K562 (cell line): ENCODE measurements at regions not wholly inside any gene's neighbourhood (a gene's known extent, or its start where the extent isn't known, plus 50 kb on each side); places are given as distances from the start of the nearest gene placed in this dataset.

Experiments used
- ATAC-seq: fragments of 200-7000 bp; cut with Tn5 transposase; 3 replicates; pipeline ENCODE4 v1.9.1; 2020; ENCODE audit warnings: moderate library complexity
- BruUV-seq: library from RNA; stranded (reverse); fragments of 400-500 nt; replicated peaks from 2 replicates; lab custom pipeline; 2021; lab: Mats Ljungman, UMichigan
- CTCF ChIA-PET: fragments of 300-600 bp; formaldehyde crosslinking; extraction: SDS; loops from one replicate; lab custom pipeline; 2021; ENCODE audit warnings: low intra/inter-chr PET ratio; lab: Yijun Ruan, JAX
- POLR2A ChIA-PET: fragments of 300-600, 350-650 bp; sonication (Branson Sonifier 250); formaldehyde crosslinking; extraction: SDS; loops from one replicate; lab custom pipeline; 2021; ENCODE audit warnings: antibody characterized with exemption, inconsistent platforms; lab: Yijun Ruan, JAX
- DNase-seq, 4 experiments: peaks; one replicate each; pipeline versions ENCODE4 v3.0.0 to v3.0.0-alpha.2; 2011 to 2018; ENCODE audit warnings: low spot score in 3 of 4, mixed read lengths in 3 of 4; ENCODE audit errors: extremely low read depth in 1 of 4
- FAIRE-seq: peaks from 2 replicates; lab custom pipeline; 2011; peaks lifted over from hg19 to GRCh38; lab: Jason Lieb, UNC
- H2AFZ ChIP-seq: 2 replicates; pipeline ENCODE4 v1.6.0; 2011; ENCODE audit warnings: low read depth, low read length, control low read depth, inconsistent platforms
- H3K27ac ChIP-seq: fragments of 200-600 bp; 3 replicates; pipeline ENCODE4 v1.8.0; 2011; ENCODE audit warnings: low read depth, mild to moderate bottlenecking, control low read depth, inconsistent platforms, low read length, moderate library complexity, mixed read lengths; ENCODE audit errors: extremely low read depth
- H3K27me3 ChIP-seq, 2 experiments: fragments of 300-600 bp in 1 of 2; 2 replicates in 1 of 2; 3 replicates in 1 of 2; pipeline versions ENCODE4 v1.6.0 to v1.8.0; 2011; ENCODE audit warnings: inconsistent platforms in 2 of 2, low read length in 2 of 2, mild to moderate bottlenecking in 1 of 2, mixed read lengths in 1 of 2, moderate library complexity in 1 of 2; ENCODE audit not compliant: control insufficient read depth in 2 of 2, insufficient read depth in 2 of 2
- H3K36me3 ChIP-seq: fragments of 300-600 bp; 3 replicates; pipeline ENCODE4 v1.8.0; 2011; ENCODE audit warnings: mild to moderate bottlenecking, low read length, inconsistent platforms; ENCODE audit not compliant: control insufficient read depth, insufficient read depth
- H3K4me1 ChIP-seq, 2 experiments: fragments of 200-600 bp in 1 of 2; replicated peaks in 1 of 2; 2 replicates in 1 of 2; 3 replicates in 1 of 2; pipeline versions ENCODE4 v1.5.1 to v1.8.0; 2011; ENCODE audit warnings: inconsistent platforms in 2 of 2, low read length in 2 of 2, mild to moderate bottlenecking in 1 of 2, mixed read lengths in 1 of 2, moderate library complexity in 1 of 2; ENCODE audit not compliant: control insufficient read depth in 2 of 2, insufficient read depth in 2 of 2
- H3K4me2 ChIP-seq: 2 replicates; pipeline ENCODE4 v1.6.1; 2011; ENCODE audit warnings: low read length, control low read depth, inconsistent platforms, mixed read lengths; ENCODE audit not compliant: insufficient read depth
- H3K4me3 ChIP-seq: fragments of 200-600 bp; sonication (generic), shearing (Covaris generic); 2 replicates; pipeline ENCODE4 v1.5.1; 2016; ENCODE audit warnings: control low read depth, inconsistent platforms
- H3K79me2 ChIP-seq: fragments of 200-600 bp; 3 replicates; pipeline ENCODE4 v1.8.0; 2011; ENCODE audit warnings: low read length, inconsistent platforms; ENCODE audit not compliant: control insufficient read depth, insufficient read depth
- H3K9ac ChIP-seq, 2 experiments: 2 replicates each; pipeline versions ENCODE4 v1.6.0 to v1.6.1; 2011; ENCODE audit warnings: low read depth in 2 of 2, low read length in 2 of 2, control low read depth in 1 of 2, inconsistent platforms in 1 of 2, mild to moderate bottlenecking in 1 of 2, mixed read lengths in 1 of 2; ENCODE audit not compliant: insufficient read depth in 1 of 2
- H3K9me1 ChIP-seq: one replicate; pipeline ENCODE4 v1.6.0; 2011; ENCODE audit warnings: inconsistent platforms, mild to moderate bottlenecking, low read length, moderate library complexity; ENCODE audit not compliant: control insufficient read depth, insufficient read depth
- H3K9me3 ChIP-seq: replicated peaks from 2 replicates; pipeline ENCODE4 v1.5.1; 2011; ENCODE audit warnings: low read depth, low read length, inconsistent platforms; ENCODE audit not compliant: control insufficient read depth, insufficient read depth
- H4K20me1 ChIP-seq: replicated peaks from 2 replicates; pipeline ENCODE4 v1.6.1; 2011; ENCODE audit warnings: low read length, inconsistent platforms, mixed read lengths; ENCODE audit not compliant: control insufficient read depth, insufficient read depth
- ELK1 ChIP-seq: sonication (generic); formaldehyde crosslinking; IDR thresholded peaks from 2 replicates; pipeline ENCODE4 v1.8.1; 2022; ENCODE audit warnings: missing genetic modification reagents
- MCM3 ChIP-seq: fragments of 450-650 bp; IDR thresholded peaks from 2 replicates; pipeline ENCODE4 v1.6.1; 2016
- MEF2D ChIP-seq: conservative IDR thresholded peaks from 2 replicates; pipeline ENCODE4 v1.6.1; 2016; ENCODE audit warnings: low read depth, missing genetic modification characterization, missing compliant biosample characterization
- MEIS2 ChIP-seq: fragments of 450-650 bp; IDR thresholded peaks from 2 replicates; pipeline ENCODE4 v1.6.1; 2014; ENCODE audit warnings: mild to moderate bottlenecking; ENCODE audit not compliant: partially characterized antibody
- NCOA2 ChIP-seq, 2 experiments: fragments of 450-650 bp; IDR thresholded peaks; 2 replicates each; pipeline ENCODE4 v1.6.1; 2018; ENCODE audit warnings: mild to moderate bottlenecking in 2 of 2, moderate library complexity in 1 of 2; ENCODE audit not compliant: partially characterized antibody in 2 of 2
- SPI1 ChIP-seq: IDR thresholded peaks from 2 replicates; pipeline ENCODE4 v1.6.1; 2011; ENCODE audit warnings: low read depth, low read length, control low read depth, borderline replicate concordance
- ZBTB11 ChIP-seq, 3 experiments: fragments of 200-800 bp in 1 of 3; fragments of 250-450 bp in 1 of 3; fragments of 450-650 bp in 1 of 3; sonication (Bioruptor Pico) in 1 of 3; sonication (Bioruptor generic) in 1 of 3; formaldehyde crosslinking in 1 of 3; IDR thresholded peaks; 2 replicates each; pipeline versions ENCODE4 v1.6.1 to v1.8.0; 2016 to 2022; ENCODE audit warnings: mild to moderate bottlenecking in 2 of 3, missing genetic modification characterization in 2 of 3, missing compliant biosample characterization in 1 of 3, moderate library complexity in 1 of 3
- ZNF507 ChIP-seq: conservative IDR thresholded peaks from 2 replicates; pipeline ENCODE4 v1.6.1; 2017; ENCODE audit warnings: missing genetic modification characterization, missing compliant biosample characterization
- WGBS: fragments of 100-300 bp; shearing (Covaris generic); methylation state at CpG from one replicate; pipeline ENCODE4 v1.1.6; 2016; ENCODE audit warnings: low coverage, mixed read lengths; ENCODE audit not compliant: insufficient coverage; ENCODE audit errors: missing lambda C conversion rate; 5-methylcytosine and 5-hydroxymethylcytosine counted together
- in situ Hi-C: fragments of 300-500 bp; cut with MboI; formaldehyde crosslinking; loops from 4 replicates; pipeline ENCODE4 v1.15.0; 2018; ENCODE audit warnings: inconsistent platforms, mixed read lengths
- intact Hi-C: fragments of 100-400 bp; cut with micrococcal nuclease; formaldehyde crosslinking; loops from 2 replicates; pipeline ENCODE4 v1.14.2; 2022

- H3K36me3 ChIP-seq, result no peaks in the 10 kb centered on the region
- FAIRE-seq, result no peak
- POLR2A ChIA-PET, result no interaction called here
- 0% methylated on average over 4 of the region's 4 CpGs for WGBS
- H3K9me1 ChIP-seq, result no peaks in the 10 kb centered on the region
- H3K9me3 ChIP-seq, result no peaks in the 10 kb centered on the region
- no peak overlapping the region for H3K27ac ChIP-seq
- no peak overlapping the region for H3K9ac ChIP-seq
- no peak overlapping the region for H2AFZ ChIP-seq
- in situ Hi-C loops, result no loop called here
- no peaks in the 10 kb centered on the region for H3K27me3 ChIP-seq
- H4K20me1 ChIP-seq, result no peaks in the 10 kb centered on the region
- no peak overlapping the region for H3K4me2 ChIP-seq
- no peak for DNase-seq
- no peak for TF ChIP-seq ELK1 (CRISPR knock-in tag)
- TF ChIP-seq NCOA2 (IDR thresholded peaks at IDR 0.05; ENCODE audit: partially characterized antibody in 2 of 2), result no peak
- no peak for TF ChIP-seq ZBTB11 (CRISPR knock-in tag; IDR thresholded peaks at IDR 0.05)
- TF ChIP-seq MEIS2, result no peak
- no peak for TF ChIP-seq MCM3
- TF ChIP-seq SPI1, result no peak
- TF ChIP-seq MEF2D (tag), result no peak
- no peak for TF ChIP-seq ZNF507
- no peaks in the 10 kb centered on the region for H3K4me1 ChIP-seq
- no peaks in the 10 kb centered on the region for H3K79me2 ChIP-seq
- BruUV-seq, result no TSS peak
- no peak for ATAC-seq
- intact Hi-C loops, result no loop called here
- no peak overlapping the region for H3K4me3 ChIP-seq
- CTCF ChIA-PET, result no interaction called here
Observed at GRCh38 chr17:71963791-71964190, 157.0 kb upstream of the SOX9 start.
